HG02870 (cell line): ENCODE measurements at regions not wholly inside any gene's neighbourhood (a gene's known extent, or its start where the extent isn't known, plus 50 kb on each side); places are given as distances from the start of the nearest gene placed in this dataset.

Source experiments
- ATAC-seq: cut with Tn5 transposase; IDR thresholded peaks from one replicate; pipeline ENCODE4 v1.9.1; 2021; ENCODE audit warnings: mild to moderate bottlenecking, moderate library complexity; ENCODE audit not compliant: unreplicated experiment

GRCh38 chr16:86414991-86415740 is 95.2 kb upstream of the FOXF1 start:
- ATAC-seq, result no peak

GRCh38 chr16:86418981-86419380 is 91.3 kb upstream of the FOXF1 start:
- no peak for ATAC-seq

- no peak for ATAC-seq
Observed at GRCh38 chr16:86419518-86419917, 90.8 kb upstream of the FOXF1 start.

GRCh38 chr16:86421995-86422394 is 88.3 kb upstream of the FOXF1 start:
- no peak for ATAC-seq

- ATAC-seq, result no peak
Observed at GRCh38 chr16:86424398-86424797, 85.9 kb upstream of the FOXF1 start.

GRCh38 chr16:86424985-86425384 is 85.3 kb upstream of the FOXF1 start:
- ATAC-seq, result no peak

- no peak for ATAC-seq
Observed at GRCh38 chr16:86426063-86426642, 84.2 kb upstream of the FOXF1 start.

GRCh38 chr16:86427433-86427851 is 82.9 kb upstream of the FOXF1 start:
- ATAC-seq, result no peak

GRCh38 chr16:86428729-86429517 is 81.4 kb upstream of the FOXF1 start:
- ATAC-seq, result no peak

- ATAC-seq, result no peak
Observed at GRCh38 chr16:86429663-86430062, 80.7 kb upstream of the FOXF1 start.

- ATAC-seq, result no peak
Observed at GRCh38 chr16:86430814-86431213, 79.5 kb upstream of the FOXF1 start.

- ATAC-seq, result no peak
Observed at GRCh38 chr16:86431540-86431939, 78.8 kb upstream of the FOXF1 start.

GRCh38 chr16:86432048-86432447 is 78.3 kb upstream of the FOXF1 start:
- no peak for ATAC-seq

GRCh38 chr16:86432691-86433090 is 77.6 kb upstream of the FOXF1 start:
- no peak for ATAC-seq

GRCh38 chr16:86436466-86437185 is 73.7 kb upstream of the FOXF1 start:
- no peak for ATAC-seq

GRCh38 chr16:86437348-86437747 is 73.0 kb upstream of the FOXF1 start:
- ATAC-seq, result no peak

- ATAC-seq, result no peak
Observed at GRCh38 chr16:86442703-86443102, 67.6 kb upstream of the FOXF1 start.

GRCh38 chr16:86443508-86444147 is 66.7 kb upstream of the FOXF1 start:
- no peak for ATAC-seq

- no peak for ATAC-seq
Observed at GRCh38 chr16:86444261-86444660, 66.1 kb upstream of the FOXF1 start.

- no peak for ATAC-seq
Observed at GRCh38 chr16:86444661-86445060, 65.7 kb upstream of the FOXF1 start.

GRCh38 chr16:86446279-86446678 is 64.0 kb upstream of the FOXF1 start:
- no peak for ATAC-seq
